Kidney (tissue), 13 donors: ENCODE measurements at regions not wholly inside any gene's neighbourhood (a gene's known extent, or its start where the extent isn't known, plus 50 kb on each side); places are given as distances from the start of the nearest gene placed in this dataset.

Source experiments
- DNase-seq, 5 donors: peaks; one replicate each; pipeline ENCODE4 v3.0.0-alpha.2; 2013 to 2020
- FAIRE-seq: peaks from 2 replicates; lab custom pipeline; 2012; peaks lifted over from hg19 to GRCh38; lab: Jason Lieb, UNC
- H3K27ac ChIP-seq, 2 donors: one replicate each; pipeline ENCODE4 v1.7.0; 2013; ENCODE audit warnings: low read depth in 2 of 2, low read length in 2 of 2, inconsistent platforms in 1 of 2
- H3K27me3 ChIP-seq: one replicate; pipeline ENCODE4 v1.7.1; 2013; ENCODE audit warnings: low read length, inconsistent platforms; ENCODE audit not compliant: control insufficient read depth, insufficient read depth
- H3K36me3 ChIP-seq, 3 donors: one replicate each; pipeline versions ENCODE4 v1.7.0 to v1.7.1; 2013; ENCODE audit warnings: low read length in 3 of 3, control low read depth in 1 of 3, inconsistent platforms in 1 of 3; ENCODE audit not compliant: insufficient read depth in 3 of 3, control insufficient read depth in 2 of 3
- H3K4me1 ChIP-seq, 3 donors: one replicate each; pipeline versions ENCODE4 v1.7.0 to v1.7.1; 2013; ENCODE audit warnings: low read length in 3 of 3, inconsistent platforms in 1 of 3, low read depth in 1 of 3; ENCODE audit not compliant: control insufficient read depth in 2 of 3, insufficient read depth in 2 of 3
- H3K4me3 ChIP-seq, 3 donors: one replicate each; pipeline versions ENCODE4 v1.7.0 to v1.8.1; 2013; ENCODE audit warnings: low read length in 3 of 3, control low read depth in 1 of 3, inconsistent platforms in 1 of 3
- H3K9ac ChIP-seq, 3 donors: one replicate each; pipeline versions ENCODE4 v1.7.0 to v1.7.1; 2013; ENCODE audit warnings: low read length in 3 of 3, control low read depth in 1 of 3, inconsistent platforms in 1 of 3
- H3K9me3 ChIP-seq, 3 donors: one replicate each; pipeline versions ENCODE4 v1.7.0 to v1.7.1; 2013; ENCODE audit warnings: low read length in 3 of 3, control low read depth in 1 of 3, inconsistent platforms in 1 of 3; ENCODE audit not compliant: control insufficient read depth in 2 of 3, insufficient read depth in 1 of 3
- intact Hi-C: fragments of 100-400 bp; cut with DNase I; formaldehyde crosslinking; loops from one replicate; pipeline ENCODE4 v1.11.1; 2022
- TF ChIP-seq, protein P1 (sequence below): IDR thresholded peaks from 3 replicates; pipeline ENCODE4 v1.5.1; 2012; ENCODE audit warnings: mild to moderate bottlenecking, moderate library complexity, borderline replicate concordance; ENCODE audit not compliant: insufficient read depth; ENCODE audit errors: extremely low read depth
- donor health status: control.
- donor health status: control.
- donor health status: control.
- donor health status: control.
- donor health status: control.
- donor health status: DM: yes; HTN: yes; CAD: no.
- donor health status: Normal renal cell carcinoma (clear cell type).

DNA sequence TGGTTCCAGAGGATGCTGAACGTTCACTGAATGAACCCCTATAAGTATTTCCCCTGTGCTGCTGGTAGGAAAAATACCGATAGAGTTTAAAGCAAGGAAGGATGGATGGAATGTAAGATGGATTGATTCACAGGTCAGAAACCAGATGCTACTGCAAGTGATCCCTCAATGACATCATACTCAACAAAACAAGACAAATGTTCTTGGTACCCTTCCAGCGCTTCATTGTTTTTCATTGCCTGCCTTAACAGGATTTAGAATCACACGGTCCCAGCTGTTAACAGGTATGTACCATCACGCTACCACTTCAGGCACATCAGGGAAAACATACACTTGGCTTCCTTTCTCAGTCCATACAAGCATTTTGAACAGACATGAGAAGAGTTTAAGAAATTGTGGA is 118.1 kb upstream of the TLR3 start:
- Histone ChIP-seq H3K9ac (no peak overlapping the region), H3K27me3 (no peaks in the 10 kb centered on the region), H3K4me1 (no peaks in the 10 kb centered on the region), H3K4me3 (no peak overlapping the region), H3K36me3 (no peaks in the 10 kb centered on the region), H3K9me3 (no peaks in the 10 kb centered on the region), H3K27ac (no peak overlapping the region)
- no peak for FAIRE-seq
- peak in 2 of 5 donors; percentile 12 to 19 for DNase-seq
- TF ChIP-seq, protein P1, sequence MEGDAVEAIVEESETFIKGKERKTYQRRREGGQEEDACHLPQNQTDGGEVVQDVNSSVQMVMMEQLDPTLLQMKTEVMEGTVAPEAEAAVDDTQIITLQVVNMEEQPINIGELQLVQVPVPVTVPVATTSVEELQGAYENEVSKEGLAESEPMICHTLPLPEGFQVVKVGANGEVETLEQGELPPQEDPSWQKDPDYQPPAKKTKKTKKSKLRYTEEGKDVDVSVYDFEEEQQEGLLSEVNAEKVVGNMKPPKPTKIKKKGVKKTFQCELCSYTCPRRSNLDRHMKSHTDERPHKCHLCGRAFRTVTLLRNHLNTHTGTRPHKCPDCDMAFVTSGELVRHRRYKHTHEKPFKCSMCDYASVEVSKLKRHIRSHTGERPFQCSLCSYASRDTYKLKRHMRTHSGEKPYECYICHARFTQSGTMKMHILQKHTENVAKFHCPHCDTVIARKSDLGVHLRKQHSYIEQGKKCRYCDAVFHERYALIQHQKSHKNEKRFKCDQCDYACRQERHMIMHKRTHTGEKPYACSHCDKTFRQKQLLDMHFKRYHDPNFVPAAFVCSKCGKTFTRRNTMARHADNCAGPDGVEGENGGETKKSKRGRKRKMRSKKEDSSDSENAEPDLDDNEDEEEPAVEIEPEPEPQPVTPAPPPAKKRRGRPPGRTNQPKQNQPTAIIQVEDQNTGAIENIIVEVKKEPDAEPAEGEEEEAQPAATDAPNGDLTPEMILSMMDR = no peak
- intact Hi-C loops = no loop called here

DNA sequence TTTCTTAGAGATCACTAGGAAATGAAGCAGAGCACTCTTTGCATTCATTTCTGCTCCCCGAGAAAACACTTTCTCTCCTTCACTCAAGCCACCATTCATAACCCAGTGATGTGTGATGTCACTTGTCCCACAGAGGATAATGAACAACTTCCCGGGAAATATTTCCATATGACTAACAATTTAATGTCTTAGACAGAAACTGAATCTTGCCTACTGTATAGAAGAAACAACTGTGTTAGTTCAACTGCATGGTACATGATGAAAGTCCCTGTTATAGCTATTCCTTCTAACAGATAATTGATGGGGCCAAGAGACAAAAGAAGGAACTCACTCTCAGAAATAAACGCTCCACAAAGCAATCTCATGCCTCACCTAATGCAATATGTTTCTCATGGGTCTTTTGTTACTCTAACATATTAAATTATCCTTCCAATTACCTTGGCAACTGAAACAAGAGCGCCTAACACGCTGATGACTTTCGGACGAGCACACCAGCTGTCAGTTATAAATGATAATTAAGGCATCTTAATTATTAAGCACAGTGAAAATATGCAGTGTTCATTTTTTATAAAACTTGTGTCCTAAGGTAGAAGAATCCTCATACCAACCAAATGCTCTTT is 113.7 kb upstream of the TLR3 start:
- intact Hi-C loops = no loop called here
- TF ChIP-seq, protein P1 = no peak

DNA sequence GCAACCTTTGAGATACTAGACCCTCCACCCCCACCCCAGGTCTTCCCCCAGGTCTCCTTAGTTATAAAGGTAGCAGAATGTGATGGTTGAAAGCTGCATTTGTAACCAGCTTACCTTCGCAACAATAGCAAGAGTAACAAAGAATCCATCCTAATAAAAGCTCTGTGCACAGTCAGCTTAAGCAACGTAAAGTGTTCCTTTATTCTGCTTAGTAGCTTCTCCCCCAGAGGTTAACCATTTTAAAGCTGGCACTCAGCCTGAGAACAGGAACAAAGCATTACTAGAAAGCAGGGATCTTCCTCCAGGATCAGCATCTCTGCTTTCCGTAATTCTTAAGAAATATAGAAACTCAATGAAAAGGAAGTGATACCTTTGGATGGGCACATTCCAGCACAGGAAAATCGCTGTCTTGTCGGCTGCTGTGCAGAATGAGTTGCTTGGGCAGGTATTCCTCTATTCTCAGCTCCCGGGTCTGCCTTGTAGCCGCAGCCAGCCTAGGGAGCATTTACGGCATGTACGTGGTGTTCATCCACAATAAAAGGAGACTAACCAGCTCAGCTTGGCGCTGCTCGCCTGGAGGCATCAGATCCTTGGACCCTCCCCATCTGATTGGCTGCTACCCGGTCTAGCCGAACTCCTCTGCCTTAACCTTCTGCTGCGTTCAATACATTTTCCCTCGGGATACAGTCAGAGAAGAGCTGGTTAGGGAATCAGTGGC is 113.0 kb upstream of the TLR3 start:
- Histone ChIP-seq H3K4me3 (no peak overlapping the region), H3K36me3 (no peaks in the 10 kb centered on the region), H3K27me3 (no peaks in the 10 kb centered on the region), H3K9ac (no peak overlapping the region), H3K27ac (no peak overlapping the region), H3K4me1 (no peaks in the 10 kb centered on the region), H3K9me3 (no peaks in the 10 kb centered on the region)
- TF ChIP-seq, protein P1 = no peak
- DNase-seq = peak in 1 of 5 donors; percentile 36
- intact Hi-C loops = no loop called here
- no peak for FAIRE-seq

More for the DNA sequence above, 113.7 kb upstream of the TLR3 start:
- DNase-seq = peak in 2 of 5 donors; percentile 12 to 16
- FAIRE-seq = no peak
- no peaks in the 10 kb centered on the region for H3K4me1 ChIP-seq
- H3K27me3 ChIP-seq = no peaks in the 10 kb centered on the region
- no peaks in the 10 kb centered on the region for H3K36me3 ChIP-seq
- no peaks in the 10 kb centered on the region for H3K9me3 ChIP-seq
- H3K27ac ChIP-seq = no peak overlapping the region
- H3K4me3 ChIP-seq = no peak overlapping the region
- no peak overlapping the region for H3K9ac ChIP-seq
